Small intestine (tissue), 7 donors: ENCODE measurements at regions not wholly inside any gene's neighbourhood (a gene's known extent, or its start where the extent isn't known, plus 50 kb on each side); places are given as distances from the start of the nearest gene placed in this dataset.
"Not testable (repeated sequence)": the region's sequence is repeated elsewhere in the genome, so short reads cannot be mapped to it uniquely, and the experiment has no call there.

Source experiments
- DNase-seq, 2 donors: peaks; one replicate each; pipeline versions ENCODE4 v3.0.0 to v3.0.0-alpha.2; 2013
- FAIRE-seq: peaks from 2 replicates; lab custom pipeline; 2012; peaks lifted over from hg19 to GRCh38; lab: Jason Lieb, UNC
- H3K27ac ChIP-seq, 3 donors: one replicate each; pipeline ENCODE4 v1.5.1; 2013; ENCODE audit warnings: low read length in 2 of 3, mild to moderate bottlenecking in 2 of 3, control low read depth in 1 of 3, inconsistent platforms in 1 of 3, low read depth in 1 of 3, moderate library complexity in 1 of 3
- H3K27me3 ChIP-seq, 3 donors: one replicate each; pipeline ENCODE4 v1.6.1; 2013; ENCODE audit warnings: low read length in 3 of 3, inconsistent platforms in 1 of 3; ENCODE audit not compliant: control insufficient read depth in 3 of 3, insufficient read depth in 3 of 3
- H3K36me3 ChIP-seq, 3 donors: one replicate each; pipeline ENCODE4 v1.6.1; 2013; ENCODE audit warnings: low read length in 3 of 3, inconsistent platforms in 1 of 3, low read depth in 1 of 3, mild to moderate bottlenecking in 1 of 3, moderate library complexity in 1 of 3; ENCODE audit not compliant: control insufficient read depth in 3 of 3, insufficient read depth in 2 of 3
- H3K4me1 ChIP-seq, 3 donors: one replicate each; pipeline ENCODE4 v1.6.1; 2013; ENCODE audit warnings: low read length in 2 of 3, inconsistent platforms in 1 of 3, low read depth in 1 of 3, mild to moderate bottlenecking in 1 of 3, moderate library complexity in 1 of 3; ENCODE audit not compliant: control insufficient read depth in 3 of 3, insufficient read depth in 2 of 3
- H3K4me3 ChIP-seq, 3 donors: one replicate each; pipeline ENCODE4 v1.5.1; 2013; ENCODE audit warnings: low read length in 3 of 3, control low read depth in 1 of 3, inconsistent platforms in 1 of 3, low read depth in 1 of 3, mild to moderate bottlenecking in 1 of 3, moderate library complexity in 1 of 3
- H3K9me3 ChIP-seq, 2 donors: one replicate each; pipeline ENCODE4 v1.6.1; 2013; ENCODE audit warnings: low read depth in 1 of 2, low read length in 1 of 2; ENCODE audit not compliant: control insufficient read depth in 2 of 2, insufficient read depth in 1 of 2
- WGBS, 3 donors: extraction: QIAGEN DNeasy Blood & Tissue Kit; methylation state at CpG; one replicate each; pipeline ENCODE4 v1.1.7; 2013; 5-methylcytosine and 5-hydroxymethylcytosine counted together
- donor health status: healthy with polysubstance abuse.
- donor health status: control.
- donor health status: control.
- donor health status: Bipolar disorder and iron deficiency.
- donor health status: healthy.

DNA sequence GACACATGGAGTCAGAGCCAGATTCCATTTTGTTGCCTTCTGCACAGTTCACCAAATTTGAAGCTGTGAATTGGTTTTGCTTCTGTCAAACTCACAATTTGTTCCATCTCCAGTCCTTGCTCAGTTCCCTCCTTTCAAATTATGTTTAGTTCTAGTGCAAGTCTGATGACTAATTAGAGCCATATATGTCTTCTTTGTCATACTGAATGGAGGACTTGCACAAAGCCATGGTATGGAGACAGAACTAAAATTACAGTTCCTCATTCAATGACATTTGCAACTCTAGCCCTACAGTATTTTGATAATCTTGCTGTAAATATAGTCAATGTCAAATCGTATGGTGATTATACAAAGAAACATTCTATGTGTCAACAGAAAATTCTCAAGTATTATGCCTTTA lies 936.9 kb upstream of the CELF4 start:
- Histone ChIP-seq H3K9me3 (no peaks in the 10 kb centered on the region), H3K27ac (no peak overlapping the region), H3K27me3 (no peaks in the 10 kb centered on the region), H3K4me3 (no peak overlapping the region), H3K4me1 (no peaks in the 10 kb centered on the region), H3K36me3 (no peaks in the 10 kb centered on the region)
- no peak for DNase-seq
- no peak for FAIRE-seq
- 80 to 86% (median 86%) methylated on average over 1 of the region's 1 CpG for WGBS, 3 donors

DNA sequence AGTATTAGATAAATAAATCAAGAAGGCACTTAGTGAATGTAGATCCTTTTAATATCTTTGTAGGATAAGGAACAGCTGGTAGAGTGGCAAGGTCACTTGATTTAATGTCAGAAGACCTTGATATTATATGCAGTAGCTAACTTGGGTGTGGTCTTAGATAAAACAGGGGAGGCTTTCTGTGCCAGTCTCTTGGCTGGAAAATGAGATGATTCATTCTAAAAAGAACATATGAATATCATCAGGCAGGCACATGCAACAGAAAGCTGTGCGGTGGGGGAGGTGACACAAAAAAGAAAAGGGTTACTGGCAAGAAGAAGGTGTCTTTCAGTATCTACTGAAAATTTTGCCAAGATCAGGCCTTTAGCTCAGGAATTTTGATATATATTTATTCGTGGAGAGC lies 931.7 kb upstream of the CELF4 start:
- H3K4me1 ChIP-seq: no peaks in the 10 kb centered on the region
- no peaks in the 10 kb centered on the region for H3K9me3 ChIP-seq
- H3K27ac ChIP-seq: no peak overlapping the region
- H3K27me3 ChIP-seq: no peaks in the 10 kb centered on the region
- FAIRE-seq (no peak), DNase-seq (no peak)
- H3K4me3 ChIP-seq: no peak overlapping the region
- 53 to 66% (median 57%) methylated on average over 2 of the region's 2 CpGs for WGBS, 3 donors
- H3K36me3 ChIP-seq: no peaks in the 10 kb centered on the region

DNA sequence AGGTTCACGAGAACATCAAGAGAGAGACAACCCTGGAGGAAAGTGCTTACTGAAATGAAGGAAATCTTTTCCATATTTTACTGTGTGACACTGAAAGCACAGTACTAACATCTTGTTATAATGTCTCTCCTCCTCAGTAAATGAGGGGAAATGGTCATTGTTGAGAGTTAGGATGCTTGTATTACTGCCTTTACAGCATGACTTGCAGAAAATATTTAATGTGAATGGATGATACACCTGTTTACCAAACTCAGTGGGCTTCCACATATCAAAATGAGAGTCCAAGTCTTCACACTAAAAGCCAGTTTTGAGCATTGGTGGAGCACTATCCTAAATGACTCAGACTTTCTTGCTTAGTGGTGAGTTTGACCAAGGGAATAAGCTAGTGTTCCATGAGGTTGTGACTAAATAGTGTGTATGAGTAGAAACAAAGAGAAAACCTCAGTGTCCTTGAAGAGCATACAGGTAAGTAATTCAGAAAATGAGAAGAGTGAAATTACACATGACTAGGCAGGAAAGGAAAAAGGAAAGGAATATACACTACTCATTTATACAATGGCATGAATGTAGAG lies 930.7 kb upstream of the CELF4 start:
- no peaks in the 10 kb centered on the region for H3K4me1 ChIP-seq
- no peak overlapping the region for H3K27ac ChIP-seq
- WGBS, 3 donors: 87 to 98% (median 91%) methylated on average over 1 of the region's 1 CpG
- H3K36me3 ChIP-seq: no peaks in the 10 kb centered on the region
- H3K27me3 ChIP-seq: no peaks in the 10 kb centered on the region
- DNase-seq (no peak), FAIRE-seq (no peak)
- H3K9me3 ChIP-seq: no peaks in the 10 kb centered on the region
- H3K4me3 ChIP-seq: no peak overlapping the region

DNA sequence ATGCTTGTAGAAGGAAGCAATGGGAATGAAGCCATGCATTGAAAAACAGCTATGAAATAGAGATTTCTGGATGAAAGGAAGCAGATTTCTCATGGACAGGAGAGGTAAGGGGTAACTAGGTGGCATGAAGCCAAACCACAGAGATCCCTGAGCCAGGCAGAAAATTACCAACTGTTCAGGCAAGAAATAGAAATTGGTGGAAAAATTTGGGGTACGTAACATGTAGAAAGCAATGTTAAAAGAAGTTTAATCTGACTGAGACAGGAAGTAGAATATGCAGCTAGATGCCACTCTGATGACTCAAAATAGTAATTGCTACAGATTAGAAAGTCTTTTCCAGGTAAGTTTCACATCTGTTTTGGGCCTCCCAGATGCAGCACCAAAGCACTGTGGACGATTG lies 928.5 kb upstream of the CELF4 start:
- no peaks in the 10 kb centered on the region for H3K4me1 ChIP-seq
- 8 to 20% (median 12%) methylated on average over 2 of the region's 2 CpGs for WGBS, 3 donors
- no peaks in the 10 kb centered on the region for H3K9me3 ChIP-seq
- no peaks in the 10 kb centered on the region for H3K36me3 ChIP-seq
- DNase-seq: no peak
- no peak overlapping the region for H3K4me3 ChIP-seq
- no peak overlapping the region for H3K27ac ChIP-seq
- no peak for FAIRE-seq
- H3K27me3 ChIP-seq: no peaks in the 10 kb centered on the region

DNA sequence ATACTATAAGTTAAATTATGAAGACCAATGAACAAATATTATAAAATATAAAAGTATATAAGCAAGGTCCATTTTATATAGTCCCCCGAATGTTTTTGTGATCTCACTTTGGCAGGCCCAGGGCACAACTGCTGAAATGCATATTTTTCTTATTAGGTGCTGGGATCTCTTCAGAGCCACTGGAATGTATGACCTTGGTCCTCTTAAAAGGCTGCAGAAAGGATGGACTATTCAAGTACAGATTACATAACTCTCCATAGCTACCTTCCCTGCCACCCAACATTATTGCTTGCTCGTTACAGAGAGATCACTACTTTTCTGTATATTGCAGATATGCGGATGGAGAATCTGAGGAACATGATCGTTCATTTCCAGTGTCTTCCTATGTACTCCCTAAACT lies 925.6 kb upstream of the CELF4 start:
- Histone ChIP-seq H3K27me3 (no peaks in the 10 kb centered on the region), H3K4me1 (no peaks in the 10 kb centered on the region), H3K9me3 (no peaks in the 10 kb centered on the region), H3K27ac (no peak overlapping the region), H3K36me3 (no peaks in the 10 kb centered on the region), H3K4me3 (no peak overlapping the region)
- DNase-seq: no peak
- whole genome bisulfite sequencing, 3 donors: 79 to 87% (median 84%) methylated on average over 4 of the region's 4 CpGs
- no peak for FAIRE-seq

DNA sequence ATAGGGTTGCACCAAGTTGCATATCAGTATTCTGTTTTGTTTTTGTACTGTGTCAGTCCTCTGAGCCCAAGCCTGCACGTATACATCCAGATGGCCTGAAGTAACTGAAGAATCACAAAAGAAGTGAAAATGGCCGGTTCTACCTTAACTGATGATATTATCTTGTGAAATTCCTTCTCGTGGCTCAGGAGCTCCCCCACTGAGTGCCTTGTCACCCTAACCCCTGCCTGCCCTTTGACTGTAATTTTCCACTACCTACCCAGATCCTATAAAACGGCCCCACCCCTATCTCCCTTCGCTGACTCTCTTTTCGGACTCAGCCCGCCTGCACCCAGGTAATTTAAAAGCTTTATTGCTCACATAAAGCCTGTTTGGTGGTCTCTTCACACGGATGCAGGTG lies 924.1 kb upstream of the CELF4 start:
- not testable (repeated sequence) for H3K4me1 ChIP-seq, H3K27me3 ChIP-seq, H3K36me3 ChIP-seq, DNase-seq, H3K4me3 ChIP-seq, H3K27ac ChIP-seq, FAIRE-seq, H3K9me3 ChIP-seq
- 57 to 76% (median 59%) methylated on average over 8 of the region's 8 CpGs for WGBS, 3 donors

DNA sequence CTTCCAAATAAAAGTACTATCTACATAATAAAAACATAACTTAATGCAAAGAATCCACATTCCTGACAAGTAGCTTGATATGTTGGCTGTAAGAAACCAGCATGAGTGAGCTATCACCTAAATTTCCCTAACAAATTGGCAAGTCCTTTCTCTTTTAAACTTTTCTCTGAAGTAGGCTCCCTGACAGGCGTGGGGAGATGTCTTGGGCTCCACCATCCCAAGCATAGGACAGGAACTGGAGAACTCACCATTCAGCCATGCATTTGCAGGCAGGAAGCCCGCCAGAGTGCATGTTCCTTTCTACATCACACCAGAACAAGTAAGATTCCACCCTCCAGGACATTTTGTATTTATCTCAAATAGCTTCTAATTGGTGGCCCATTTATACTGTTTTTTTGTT lies 921.9 kb upstream of the CELF4 start:
- no peak overlapping the region for H3K27ac ChIP-seq
- 56 to 73% (median 63%) methylated on average over 2 of the region's 2 CpGs for WGBS, 3 donors
- FAIRE-seq (no peak), DNase-seq (no peak)
- H3K4me1 ChIP-seq: no peaks in the 10 kb centered on the region
- H3K4me3 ChIP-seq: no peak overlapping the region
- H3K9me3 ChIP-seq: no peaks in the 10 kb centered on the region
- no peaks in the 10 kb centered on the region for H3K36me3 ChIP-seq
- H3K27me3 ChIP-seq: no peaks in the 10 kb centered on the region

DNA sequence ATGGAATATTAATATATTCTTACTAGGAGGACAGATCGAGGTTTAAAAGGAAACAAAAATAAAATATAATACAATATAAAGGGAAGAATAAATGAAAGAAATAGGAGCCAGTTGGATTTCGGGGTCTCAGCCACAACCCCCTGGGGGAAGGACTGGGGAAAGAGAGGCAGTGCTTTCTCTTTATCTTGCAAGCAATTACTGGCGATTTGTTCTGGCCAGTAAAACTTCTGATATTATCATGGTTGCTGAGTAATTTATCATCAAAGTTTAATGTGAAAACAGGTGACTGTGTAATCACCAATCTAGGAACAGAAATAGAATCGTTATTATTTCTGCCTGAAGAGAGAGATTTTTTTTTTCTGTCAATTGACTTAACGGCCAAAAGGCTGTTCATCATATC lies 917.7 kb upstream of the CELF4 start:
- H3K36me3 ChIP-seq: no peaks in the 10 kb centered on the region
- H3K4me1 ChIP-seq: no peaks in the 10 kb centered on the region
- H3K27ac ChIP-seq: no peak overlapping the region
- FAIRE-seq: no peak
- H3K4me3 ChIP-seq: no peak overlapping the region
- WGBS, 3 donors: 24 to 59% (median 38%) methylated on average over 5 of the region's 5 CpGs
- H3K9me3 ChIP-seq: no peaks in the 10 kb centered on the region
- H3K27me3 ChIP-seq: no peaks in the 10 kb centered on the region
- DNase-seq: no peak

DNA sequence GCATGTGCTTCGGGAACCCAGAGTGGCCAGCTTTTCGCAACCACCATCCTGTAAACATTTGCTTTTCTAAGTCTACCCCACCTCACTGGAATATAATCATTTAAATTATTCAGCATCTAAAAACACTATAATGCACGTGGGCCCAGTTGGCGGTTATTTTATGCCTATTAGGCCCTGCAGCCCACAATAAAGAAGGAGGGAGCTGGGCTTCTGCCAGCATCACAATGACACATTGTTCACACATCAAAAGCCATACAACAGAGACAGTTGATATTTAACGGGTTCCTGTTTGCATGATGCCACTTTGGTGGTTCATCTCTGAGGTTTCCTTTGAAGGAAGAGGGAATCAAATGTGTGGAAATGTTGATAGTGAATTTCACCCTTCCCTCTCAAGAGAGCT lies 916.0 kb upstream of the CELF4 start:
- no peaks in the 10 kb centered on the region for H3K9me3 ChIP-seq
- no peaks in the 10 kb centered on the region for H3K27me3 ChIP-seq
- WGBS, 3 donors: 46 to 65% (median 60%) methylated on average over 5 of the region's 5 CpGs
- no peaks in the 10 kb centered on the region for H3K4me1 ChIP-seq
- H3K27ac ChIP-seq: no peak overlapping the region
- no peaks in the 10 kb centered on the region for H3K36me3 ChIP-seq
- FAIRE-seq (no peak), DNase-seq (no peak)
- no peak overlapping the region for H3K4me3 ChIP-seq
